GM18873 (cell line): ENCODE measurements at regions not wholly inside any gene's neighbourhood (a gene's known extent, or its start where the extent isn't known, plus 50 kb on each side); places are given as distances from the start of the nearest gene placed in this dataset.

Source experiments
- ATAC-seq: cut with Tn5 transposase; IDR thresholded peaks from one replicate; pipeline ENCODE4 v1.9.1; 2021; ENCODE audit warnings: mild to moderate bottlenecking, moderate library complexity, moderate number of reproducible peaks; ENCODE audit not compliant: unreplicated experiment, low FRiP score

- no peak for ATAC-seq
Measured at GRCh38 chr10:130725474-130725970, 586.0 kb downstream of the TCERG1L start.

- no peak for ATAC-seq
Measured at GRCh38 chr10:130726996-130727725, 584.4 kb downstream of the TCERG1L start.

GRCh38 chr10:130727766-130728490, 583.6 kb downstream of the TCERG1L start:
- ATAC-seq = no peak

GRCh38 chr10:130728531-130729215, 582.8 kb downstream of the TCERG1L start:
- no peak for ATAC-seq

GRCh38 chr10:130729876-130730275, 581.6 kb downstream of the TCERG1L start:
- no peak for ATAC-seq

- no peak for ATAC-seq
Measured at GRCh38 chr10:130737186-130737585, 574.3 kb downstream of the TCERG1L start.

GRCh38 chr10:130737621-130738020, 573.9 kb downstream of the TCERG1L start:
- ATAC-seq = no peak

GRCh38 chr10:130739016-130739756, 572.3 kb downstream of the TCERG1L start:
- no peak for ATAC-seq

- no peak for ATAC-seq
Measured at GRCh38 chr10:130739757-130740145, 571.8 kb downstream of the TCERG1L start.

- ATAC-seq = no peak
Measured at GRCh38 chr10:130740166-130740565, 571.4 kb downstream of the TCERG1L start.

GRCh38 chr10:130740915-130741750, 570.4 kb downstream of the TCERG1L start:
- no peak for ATAC-seq

- ATAC-seq = no peak
Measured at GRCh38 chr10:130741901-130742855, 569.3 kb downstream of the TCERG1L start.

- no peak for ATAC-seq
Measured at GRCh38 chr10:130742941-130743675, 568.4 kb downstream of the TCERG1L start.

GRCh38 chr10:130743751-130744271, 567.7 kb downstream of the TCERG1L start:
- no peak for ATAC-seq

- ATAC-seq = no peak
Measured at GRCh38 chr10:130744631-130745030, 566.9 kb downstream of the TCERG1L start.

- no peak for ATAC-seq
Measured at GRCh38 chr10:130745251-130745650, 566.3 kb downstream of the TCERG1L start.

- ATAC-seq = no peak
Measured at GRCh38 chr10:130745821-130746220, 565.7 kb downstream of the TCERG1L start.

- no peak for ATAC-seq
Measured at GRCh38 chr10:130746311-130746710, 565.2 kb downstream of the TCERG1L start.
